Nucleus accumbens (tissue), 56 donors: ENCODE measurements at regions not wholly inside any gene's neighbourhood (a gene's known extent, or its start where the extent isn't known, plus 50 kb on each side); places are given as distances from the start of the nearest gene placed in this dataset.
"Not testable (repeated sequence)": the region's sequence is repeated elsewhere in the genome, so short reads cannot be mapped to it uniquely, and the experiment has no call there.

ENCODE experiments used
- DNase-seq, 56 donors: peaks; one replicate each; lab custom pipeline; 2025; lab: John Stamatoyannopoulos, UW

DNA sequence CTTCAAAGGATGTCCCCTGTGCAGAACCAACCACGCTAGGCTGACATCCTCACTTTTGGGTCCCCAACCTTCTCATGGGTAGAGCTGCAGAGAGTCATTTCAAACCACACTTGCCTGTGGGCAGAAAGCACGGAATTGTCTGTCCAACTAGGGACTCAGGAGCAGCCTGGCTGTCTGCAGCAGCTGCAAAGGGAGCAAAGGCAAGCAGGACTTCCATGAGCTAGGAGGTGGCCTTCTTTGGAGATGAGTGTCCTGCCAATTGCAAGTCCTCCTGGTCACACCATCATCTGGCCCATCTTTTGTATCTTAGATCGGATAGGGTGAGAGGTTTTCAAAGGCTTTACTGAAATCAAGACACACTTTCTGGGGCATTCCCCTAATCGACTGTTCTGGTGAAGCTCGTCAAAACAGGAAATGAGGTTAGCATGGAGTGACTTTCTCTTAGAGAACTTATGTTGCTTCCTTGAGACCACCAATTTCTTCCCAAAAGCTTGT, 222.3 kb upstream of the PLGLB2 start:
- not testable (repeated sequence) for DNase-seq

DNA sequence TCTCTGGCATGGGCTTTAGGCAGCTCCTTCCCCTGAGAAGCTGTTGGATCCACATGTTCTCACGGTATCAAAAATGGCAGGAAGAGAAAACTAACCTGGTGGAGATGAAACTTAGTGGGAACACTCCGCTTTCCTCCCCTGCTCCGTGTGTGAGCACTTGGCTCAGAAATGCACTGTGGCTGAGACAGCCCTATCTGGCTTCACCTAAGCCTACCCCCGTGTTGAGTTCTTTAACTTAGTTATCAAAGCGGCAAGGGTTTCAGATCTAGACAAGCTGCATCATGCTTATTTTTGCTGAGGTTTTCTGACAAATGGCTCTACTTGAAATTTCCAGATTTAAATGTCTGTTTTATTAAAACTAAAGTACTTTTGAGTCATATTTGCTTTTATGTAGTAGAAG, 221.6 kb upstream of the PLGLB2 start:
- not testable (repeated sequence) for DNase-seq

DNA sequence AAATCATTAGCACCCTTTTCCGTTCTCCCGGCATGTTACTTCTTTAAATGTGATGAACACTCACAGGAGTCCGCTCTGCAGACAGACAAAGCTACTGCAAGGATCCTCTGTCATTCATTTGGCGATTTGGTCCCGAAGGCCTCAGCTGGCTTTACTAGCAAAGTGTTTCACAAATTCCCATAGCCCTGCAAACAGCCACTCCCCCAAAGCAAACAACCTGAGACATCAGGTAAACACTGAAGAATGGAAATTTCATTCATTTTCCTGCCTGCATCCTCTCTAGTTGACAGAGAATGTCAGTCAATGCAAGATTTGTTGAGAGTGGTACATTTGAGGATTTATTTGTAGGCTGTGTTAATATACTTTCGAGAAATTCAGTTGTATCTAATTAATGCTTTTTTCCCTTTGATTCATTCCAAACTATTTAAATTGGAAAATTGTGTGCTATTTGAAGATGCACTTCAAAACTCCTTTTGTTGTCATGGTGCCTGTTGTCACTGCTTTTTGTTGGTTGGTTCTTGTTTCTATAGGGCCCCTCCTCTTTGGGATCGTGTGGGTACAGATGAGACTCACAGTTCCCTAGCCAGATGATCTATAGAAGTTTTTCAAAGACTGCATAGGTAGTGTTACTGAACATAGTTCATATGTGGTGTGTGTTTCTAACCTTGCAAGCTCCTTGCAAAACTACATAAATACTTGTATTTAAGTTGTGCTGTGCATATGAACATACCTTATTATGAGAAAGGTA, 215.7 kb upstream of the PLGLB2 start:
- DNase-seq: not testable (repeated sequence)

DNA sequence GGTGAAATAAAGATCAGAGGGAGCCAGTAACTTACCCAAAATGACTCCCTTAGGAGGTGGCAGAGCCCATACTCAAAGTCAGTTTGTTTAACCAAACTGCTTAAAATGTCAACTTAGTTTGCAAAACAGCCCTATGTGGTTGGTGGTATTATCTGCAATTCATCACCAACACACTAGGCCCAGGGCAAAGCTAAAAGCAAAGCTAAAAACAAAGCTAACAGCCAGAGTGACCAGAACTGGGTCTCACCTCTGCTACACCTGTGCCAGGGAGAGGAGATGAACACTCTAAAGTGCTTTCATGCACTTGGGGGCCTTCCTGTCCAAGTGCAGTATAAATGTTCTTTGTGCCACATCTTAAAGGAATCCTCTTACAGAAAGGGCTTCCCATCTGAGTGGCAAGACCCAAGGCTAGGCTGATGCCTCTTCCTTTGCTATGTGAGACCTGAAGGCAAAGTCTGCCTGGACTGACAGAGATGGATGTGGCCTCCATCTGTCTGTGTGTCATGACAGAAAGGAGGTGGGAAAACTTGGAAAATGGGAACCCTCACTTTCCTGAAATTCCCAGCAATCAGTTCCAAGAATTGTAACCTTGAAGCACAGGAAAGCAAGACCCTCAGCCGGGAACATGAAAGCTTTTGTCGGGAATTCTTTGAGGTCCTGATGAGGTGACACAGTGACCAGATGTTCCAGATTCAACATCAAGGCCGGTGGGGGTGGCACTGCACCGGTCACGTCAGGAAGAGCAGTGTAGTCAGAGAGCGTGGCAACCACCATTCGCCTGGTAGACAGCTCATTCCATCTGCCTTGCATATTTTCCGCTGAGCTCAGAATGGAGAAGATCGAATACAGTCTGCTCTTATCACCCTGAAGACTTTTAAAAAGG, 214.3 kb upstream of the PLGLB2 start:
- not testable (repeated sequence) for DNase-seq

DNA sequence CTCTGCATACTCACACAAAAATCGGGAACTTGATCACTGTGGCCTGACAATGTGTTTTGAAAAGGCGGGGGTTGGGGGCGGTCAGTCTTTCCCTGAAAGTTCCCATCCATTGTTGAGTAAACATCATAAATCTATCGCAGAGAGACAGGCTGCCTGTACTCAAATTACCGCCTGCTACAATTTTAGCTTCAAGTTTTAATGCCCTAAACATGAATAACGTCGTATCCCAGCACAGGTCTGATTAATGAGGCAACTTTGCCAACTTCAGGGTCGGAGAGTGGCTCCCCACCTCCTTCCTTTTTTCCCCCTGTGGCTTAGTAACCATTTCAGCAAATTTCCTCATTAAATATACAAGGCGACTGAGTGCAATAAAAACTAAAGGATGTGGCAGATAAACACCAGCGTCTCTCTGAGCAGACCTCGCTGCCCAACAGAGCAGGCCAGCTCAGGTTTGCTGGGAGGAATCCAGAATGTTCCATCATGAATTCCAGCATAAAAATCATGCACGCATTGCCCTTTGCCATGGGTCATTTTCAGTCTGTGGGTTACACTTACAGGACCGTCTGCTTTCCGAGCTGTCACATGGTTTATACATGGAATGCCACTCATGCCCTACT, 213.5 kb upstream of the PLGLB2 start:
- DNase-seq: not testable (repeated sequence)

DNA sequence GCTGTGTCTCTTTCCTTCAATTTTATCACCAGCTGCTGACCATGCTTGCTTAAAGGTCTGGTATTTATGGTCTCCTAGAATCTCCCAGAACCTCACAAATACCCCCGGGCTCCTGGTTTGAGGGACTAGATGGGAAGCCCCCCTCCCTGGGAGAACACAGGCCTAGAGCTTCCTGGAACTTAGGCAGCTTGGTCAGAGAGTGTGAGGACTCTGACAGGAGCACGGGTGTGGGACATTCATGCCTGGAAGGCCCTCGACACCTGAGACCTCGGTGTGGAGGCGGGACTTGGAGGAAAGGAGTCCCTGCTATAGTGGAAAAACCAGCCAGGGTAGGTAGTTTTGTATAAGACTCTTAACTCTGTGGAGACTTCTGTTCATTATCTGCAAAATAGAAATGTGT, 211.5 kb upstream of the PLGLB2 start:
- not testable (repeated sequence) for DNase-seq

DNA sequence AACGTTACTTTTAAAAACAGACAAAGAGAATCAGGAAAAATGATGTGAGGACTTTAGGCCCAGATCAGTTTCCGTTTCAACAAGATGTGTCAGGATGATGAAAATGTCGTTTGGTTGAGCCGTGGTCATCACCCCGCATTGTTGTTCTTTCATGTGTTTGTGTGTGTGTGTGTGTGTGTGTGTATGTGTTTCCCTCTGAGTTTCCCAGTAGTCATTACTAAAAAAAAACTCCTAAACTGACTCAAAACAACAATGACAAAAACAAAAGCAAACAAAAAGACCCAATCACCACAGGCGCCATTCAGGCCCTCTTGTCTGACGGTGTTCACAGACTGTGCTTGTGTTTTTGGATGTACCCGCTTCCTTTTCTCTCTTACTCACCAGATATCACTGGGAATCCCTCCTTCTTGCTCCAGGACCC, 210.6 kb upstream of the PLGLB2 start:
- not testable (repeated sequence) for DNase-seq

DNA sequence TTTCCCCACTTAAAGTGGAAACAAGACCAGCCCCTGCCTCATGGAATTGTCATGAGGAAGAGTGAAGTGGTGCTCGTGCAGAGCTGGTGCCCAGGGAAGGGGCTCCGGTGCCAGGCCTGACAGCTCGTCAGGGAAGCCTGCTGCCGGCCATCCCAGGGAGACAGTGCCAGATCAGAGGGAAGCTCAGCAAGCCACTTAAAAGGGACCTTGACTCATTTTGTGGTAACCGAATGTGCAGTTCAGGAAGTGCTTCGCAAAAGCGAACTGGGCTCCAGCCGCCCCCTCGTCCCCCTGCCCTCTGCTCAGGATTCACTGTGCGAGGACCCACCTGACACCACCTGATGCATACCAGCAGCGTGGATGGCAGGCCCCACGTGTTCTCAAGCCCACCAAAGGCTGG, 209.6 kb upstream of the PLGLB2 start:
- not testable (repeated sequence) for DNase-seq

DNA sequence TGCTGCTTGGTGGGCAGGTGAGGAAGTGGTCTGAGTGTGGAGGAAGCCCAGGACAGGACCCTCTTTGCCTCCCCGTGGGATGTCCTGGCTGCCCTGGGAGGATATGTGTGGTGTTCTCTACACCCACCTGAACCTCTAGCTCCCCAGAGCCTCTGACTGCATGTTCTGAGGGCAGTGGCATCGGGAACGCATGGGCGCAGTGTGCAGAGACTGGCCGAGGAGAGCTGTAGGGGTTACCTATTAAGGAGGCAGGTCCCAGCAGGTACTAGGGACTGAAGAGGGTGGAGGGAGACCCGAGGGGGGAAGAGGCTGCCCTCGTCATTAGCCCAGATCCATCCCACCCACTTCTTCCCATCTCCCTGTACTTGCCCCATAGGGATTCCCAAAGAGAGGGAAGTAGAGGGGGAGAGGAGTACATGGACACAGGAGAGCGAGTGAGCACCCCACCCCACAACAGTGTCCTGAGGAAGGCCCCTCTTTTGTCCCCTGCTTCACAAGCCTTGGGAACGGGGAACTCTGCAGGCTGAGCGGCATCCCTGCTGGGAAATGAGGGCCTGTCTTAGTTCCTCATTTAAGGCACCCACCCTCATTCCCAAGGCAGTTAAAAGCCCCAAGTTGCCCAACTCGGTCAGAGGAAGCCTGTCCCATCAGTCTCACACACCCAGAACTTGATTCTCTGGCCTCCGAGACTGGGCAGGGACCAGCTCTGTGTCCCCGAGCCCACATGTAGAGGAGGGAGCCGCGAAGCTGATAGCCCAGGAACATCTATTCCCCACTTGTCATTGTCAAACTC, 208.5 kb upstream of the PLGLB2 start:
- not testable (repeated sequence) for DNase-seq

DNA sequence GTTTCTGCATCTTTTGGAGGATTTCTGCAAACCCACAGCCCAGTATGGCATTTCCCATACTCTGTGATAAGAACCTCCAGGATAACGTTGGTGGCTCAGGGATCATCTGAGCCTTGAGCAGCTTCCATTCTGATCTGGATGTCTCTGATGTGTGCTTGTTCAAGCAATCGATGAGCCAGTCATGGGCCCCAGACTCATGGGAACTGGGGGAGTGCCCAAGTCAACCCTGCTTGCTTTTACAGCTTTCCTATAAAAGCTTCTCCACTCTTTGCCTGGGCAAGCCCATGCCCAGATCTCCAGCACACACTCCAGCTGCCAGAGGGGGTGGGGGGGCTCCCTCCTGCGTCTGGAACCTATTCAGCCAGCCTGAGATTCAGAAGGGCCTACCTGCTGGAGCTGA, 207.6 kb upstream of the PLGLB2 start:
- not testable (repeated sequence) for DNase-seq

DNA sequence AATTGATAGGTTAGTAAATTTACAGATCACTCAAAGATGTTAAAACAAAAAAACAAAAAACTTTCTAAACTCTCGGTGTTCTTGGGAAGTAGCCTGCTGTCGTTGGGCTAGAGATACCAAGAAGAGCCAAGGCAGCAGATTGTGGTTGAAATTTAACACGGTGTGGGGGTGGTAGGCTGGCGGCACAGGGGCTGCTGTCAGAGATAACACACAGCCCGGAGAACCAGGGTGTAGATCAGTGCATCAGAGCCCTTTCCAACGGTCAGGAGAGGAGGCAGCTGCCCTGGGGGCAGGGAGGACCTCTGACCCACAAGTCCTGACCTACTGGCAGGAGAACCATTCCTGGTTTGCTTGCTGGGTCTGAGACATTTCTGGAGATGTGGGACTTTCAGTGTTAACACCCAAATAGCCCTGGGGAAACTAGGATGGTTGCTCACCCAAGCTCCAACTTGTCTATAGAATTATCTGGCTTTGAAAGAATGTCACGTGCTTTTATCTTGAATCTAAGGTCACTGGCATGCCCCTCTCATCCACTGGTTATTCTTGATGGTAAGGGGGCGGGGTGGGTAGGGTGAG, 205.2 kb upstream of the PLGLB2 start:
- DNase-seq: not testable (repeated sequence)

DNA sequence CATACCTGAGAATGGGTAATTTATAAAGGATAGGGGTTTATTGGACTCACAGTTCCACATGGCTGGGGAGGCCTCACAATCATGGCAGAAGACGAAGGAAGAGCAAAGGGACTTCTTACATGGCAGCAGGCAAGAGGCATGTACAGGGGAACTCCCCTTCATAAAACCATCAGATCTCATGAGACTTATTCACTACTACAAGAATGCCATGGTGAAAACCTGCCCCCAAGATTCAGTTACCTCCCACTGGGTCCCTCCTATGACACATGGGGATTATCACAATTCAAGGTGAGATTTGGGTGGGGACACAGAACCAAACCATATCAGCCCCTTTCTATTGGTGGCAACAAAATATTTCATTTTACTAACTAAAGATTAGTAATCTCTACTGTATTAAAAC, 204.1 kb upstream of the PLGLB2 start:
- DNase-seq: not testable (repeated sequence)

DNA sequence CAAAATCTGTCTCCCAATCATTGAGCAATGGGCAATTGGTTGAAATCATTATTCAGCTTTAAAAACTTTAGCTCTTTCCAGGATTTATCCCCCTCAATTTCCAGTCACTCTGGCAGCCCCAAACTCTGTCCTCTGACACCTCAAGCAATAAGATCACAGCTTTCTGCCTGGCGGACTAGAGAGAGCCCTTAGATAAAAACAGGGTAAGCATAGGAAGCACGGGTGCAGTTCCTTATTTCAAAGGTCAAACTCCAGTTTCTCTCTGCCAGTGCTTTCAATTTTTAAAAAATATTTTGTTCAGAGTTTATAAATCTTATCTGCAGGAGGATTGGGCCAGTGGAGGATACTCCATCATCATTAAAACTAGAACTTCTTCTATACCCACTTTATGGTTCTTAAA, 200.8 kb upstream of the PLGLB2 start:
- not testable (repeated sequence) for DNase-seq

DNA sequence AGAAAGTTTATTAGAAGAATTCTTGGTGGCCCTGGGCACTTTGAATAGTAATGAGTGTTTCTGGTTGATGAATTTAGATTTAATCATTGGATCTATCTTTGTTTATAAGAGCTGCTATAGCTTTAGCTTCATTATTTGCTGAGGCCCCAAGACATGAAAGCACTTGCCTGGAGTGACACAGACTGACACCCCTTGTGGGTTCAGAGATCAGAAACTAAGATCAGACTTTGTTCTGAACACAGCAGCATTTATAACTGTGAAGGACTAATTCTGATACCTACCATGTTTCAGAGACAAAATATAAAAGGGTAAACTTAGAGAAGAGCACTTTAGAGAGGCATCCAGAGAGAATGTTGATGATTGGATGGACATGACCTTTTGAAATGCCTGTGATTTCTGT, 199.9 kb upstream of the PLGLB2 start:
- DNase-seq: not testable (repeated sequence)

DNA sequence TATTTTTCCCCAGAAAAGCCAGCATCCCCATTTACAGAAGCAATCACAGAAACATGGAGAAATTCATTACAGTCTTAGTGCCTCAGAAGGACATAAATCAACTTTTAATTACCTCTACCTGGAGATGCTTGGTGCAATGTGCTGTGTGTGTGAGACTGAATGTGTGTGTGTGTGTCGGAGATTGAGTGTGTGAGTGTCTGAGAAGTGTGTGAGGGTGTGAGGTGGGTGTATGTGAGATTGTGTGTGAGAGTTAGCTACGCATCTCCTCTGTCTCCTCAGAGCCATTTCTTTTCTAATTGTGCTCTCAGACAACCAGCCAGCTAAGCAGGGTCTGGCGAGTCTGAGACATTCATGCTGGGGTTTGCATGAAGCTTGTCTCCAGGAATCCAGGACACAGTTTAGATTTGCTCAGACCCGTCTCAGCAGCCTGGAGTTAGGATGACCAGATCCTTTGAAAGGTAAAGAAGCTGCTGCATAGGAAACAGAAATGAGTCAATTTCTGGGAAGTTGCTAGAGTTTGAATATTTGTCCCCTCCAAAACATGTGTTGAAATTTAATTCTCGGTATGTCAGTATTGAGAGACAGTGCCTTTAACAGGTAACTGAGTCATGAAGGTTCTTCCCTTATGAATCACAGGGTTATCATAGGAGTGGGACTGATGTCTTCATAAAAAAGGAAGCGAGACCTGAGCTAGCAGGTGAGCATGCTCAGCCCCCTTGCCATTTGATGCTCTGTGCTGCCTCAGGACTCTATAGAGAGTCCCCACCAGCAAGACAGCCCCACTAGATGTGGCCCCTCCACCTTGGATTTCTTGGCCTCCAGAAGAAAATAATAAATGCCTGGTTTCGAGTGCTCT, 199.0 kb upstream of the PLGLB2 start:
- not testable (repeated sequence) for DNase-seq

DNA sequence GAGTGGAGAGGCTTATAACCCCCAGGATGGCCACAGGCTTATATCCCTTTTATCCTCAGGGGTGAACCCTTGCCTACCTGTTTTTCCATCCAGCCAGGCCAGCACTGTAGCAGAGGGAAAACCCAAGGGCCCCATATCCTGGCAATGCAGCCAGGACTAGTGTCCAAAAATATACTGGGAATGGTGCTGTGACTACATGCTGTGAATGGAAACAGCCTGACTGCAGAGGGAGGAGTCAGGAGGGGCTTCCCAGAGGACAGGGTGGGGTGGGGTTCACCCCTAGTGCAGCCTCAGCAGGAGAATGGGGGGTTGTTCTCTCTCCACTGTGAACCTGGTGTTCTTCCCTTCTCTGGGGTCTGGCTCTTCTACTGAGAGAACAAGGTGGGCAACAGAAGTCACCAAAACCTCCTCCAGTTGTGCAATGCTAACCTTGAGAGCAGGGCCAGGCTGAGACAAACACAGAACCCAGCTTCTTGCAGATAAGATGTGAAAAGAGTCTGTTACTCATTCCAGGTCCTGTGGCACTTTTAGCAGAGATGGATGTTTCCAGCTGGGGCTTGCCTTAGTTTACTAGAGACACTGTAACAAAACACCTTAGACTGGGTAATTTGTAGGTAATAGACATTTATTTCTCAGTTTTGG, 198.2 kb upstream of the PLGLB2 start:
- DNase-seq: not testable (repeated sequence)

DNA sequence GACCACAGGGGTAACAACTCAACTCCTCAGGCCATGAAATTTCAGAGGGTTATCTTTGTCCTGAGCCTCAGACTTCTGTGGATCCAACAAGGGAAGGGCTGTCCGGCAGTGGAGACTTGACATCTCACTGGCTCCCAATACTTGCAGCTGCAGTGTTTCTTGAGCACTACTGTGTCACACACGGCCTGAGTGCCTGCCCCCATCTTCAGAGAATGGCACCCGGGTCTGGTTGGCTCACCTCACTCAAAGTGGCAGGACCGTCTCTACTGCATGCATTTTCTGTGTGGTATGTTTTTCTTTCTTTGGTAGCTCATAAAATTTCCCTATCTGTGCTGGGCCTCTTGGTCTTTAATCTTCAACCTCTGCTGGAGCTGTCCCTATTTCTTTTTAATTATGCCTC, 193.2 kb upstream of the PLGLB2 start:
- not testable (repeated sequence) for DNase-seq

DNA sequence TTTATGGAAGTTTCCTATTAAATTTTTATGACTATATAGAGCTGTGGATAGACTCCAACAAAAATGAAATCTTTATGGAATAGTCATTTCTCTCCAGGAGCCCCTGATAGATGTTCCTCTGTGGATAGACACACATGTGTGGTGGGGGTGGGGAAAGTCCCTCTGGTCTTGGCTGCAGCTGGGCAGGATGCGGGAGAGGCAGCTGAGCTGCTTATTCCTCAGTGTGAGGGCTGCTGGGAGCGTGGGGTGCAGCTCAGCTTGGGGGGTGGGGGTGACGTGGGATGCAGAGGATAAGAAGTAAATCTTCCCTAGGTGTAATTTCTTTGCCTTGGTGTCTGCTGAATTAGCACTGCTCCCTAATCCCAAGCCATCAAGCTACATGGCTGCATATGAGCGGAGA, 192.8 kb upstream of the PLGLB2 start:
- not testable (repeated sequence) for DNase-seq
